LNCAP (cell line): ENCODE measurements at regions not wholly inside any gene's neighbourhood (a gene's known extent, or its start where the extent isn't known, plus 50 kb on each side); places are given as distances from the start of the nearest gene placed in this dataset.

Experiments used
- CTCF ChIP-seq: fragments of 450-650 bp; IDR thresholded peaks from 2 replicates; pipeline ENCODE4 v1.5.1; 2017; ENCODE audit warnings: mild to moderate bottlenecking

- no peak for TF ChIP-seq CTCF
Observed at GRCh38 chr13:71213252-71213821, 653.7 kb downstream of the DACH1 start.

GRCh38 chr13:71210861-71211260 lies 656.1 kb downstream of the DACH1 start:
- TF ChIP-seq CTCF, result no peak

- TF ChIP-seq CTCF, result no peak
Observed at GRCh38 chr13:71209217-71209616, 657.8 kb downstream of the DACH1 start.

- TF ChIP-seq CTCF, result no peak
Observed at GRCh38 chr13:71171740-71172139, 695.3 kb downstream of the DACH1 start.

GRCh38 chr13:71169180-71169579 lies 697.8 kb downstream of the DACH1 start:
- TF ChIP-seq CTCF, result no peak

GRCh38 chr13:71156550-71156949 lies 710.5 kb downstream of the DACH1 start:
- TF ChIP-seq CTCF, result no peak

DNA sequence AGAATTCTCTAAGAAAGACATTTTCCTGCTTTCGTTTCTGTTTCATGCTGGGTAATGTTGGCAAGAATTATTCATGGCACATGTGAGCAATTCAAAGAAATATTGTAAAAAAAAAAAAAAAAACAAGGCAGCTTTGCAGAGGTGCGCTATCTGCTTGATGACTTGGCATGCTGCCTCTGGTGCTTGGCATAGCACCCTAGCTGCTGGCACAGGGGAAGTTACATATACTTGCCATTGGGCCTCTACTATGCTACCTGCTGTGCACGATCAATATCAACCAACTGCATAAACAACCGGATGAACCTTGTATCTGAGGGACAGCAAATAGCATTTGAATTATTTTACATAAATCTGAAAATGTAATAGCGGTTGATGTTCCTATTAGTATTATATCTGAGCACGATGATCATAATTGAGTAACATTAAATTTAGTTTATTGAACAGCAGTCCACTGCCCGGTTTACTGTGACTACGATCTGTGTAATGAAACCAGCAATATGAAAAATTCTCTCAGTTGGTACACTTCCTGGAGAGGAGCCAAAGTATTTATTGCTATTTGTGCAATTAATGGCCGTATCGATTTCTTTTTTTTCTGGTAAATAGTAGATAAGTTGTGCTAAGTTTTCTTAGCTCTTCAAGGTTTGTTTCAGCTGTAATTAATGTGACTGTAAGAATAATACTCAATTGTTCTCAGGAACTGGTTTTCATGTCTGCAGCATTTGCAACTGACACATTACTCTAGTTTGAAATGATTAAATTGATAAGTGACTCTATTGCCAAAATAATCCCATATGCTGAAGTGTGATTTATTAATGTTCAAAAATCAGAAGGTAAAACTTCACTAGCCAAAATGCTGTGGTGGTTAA lies 717.3 kb downstream of the DACH1 start:
- no peak for TF ChIP-seq CTCF
